Astrocyte (in vitro differentiated cells and primary cell): ENCODE measurements at regions not wholly inside any gene's neighbourhood (a gene's known extent, or its start where the extent isn't known, plus 50 kb on each side); places are given as distances from the start of the nearest gene placed in this dataset.

Source experiments
- DNase-seq: peaks from one replicate; pipeline ENCODE4 v3.0.0-alpha.2; 2010; ENCODE audit warnings: low read depth
- FAIRE-seq: peaks from 2 replicates; lab custom pipeline; 2011; peaks lifted over from hg19 to GRCh38; lab: Jason Lieb, UNC
- H2AFZ ChIP-seq: 2 replicates; pipeline ENCODE4 v1.6.0; 2012; ENCODE audit warnings: low read depth, low read length, inconsistent platforms
- H3K27ac ChIP-seq: 2 replicates; pipeline ENCODE4 v1.5.1; 2011; ENCODE audit warnings: low read depth, low read length, inconsistent platforms
- H3K27me3 ChIP-seq: 2 replicates; pipeline ENCODE4 v1.6.0; 2011; ENCODE audit warnings: low read length, inconsistent platforms; ENCODE audit not compliant: insufficient read depth
- H3K36me3 ChIP-seq: 2 replicates; pipeline ENCODE4 v1.5.1; 2011; ENCODE audit warnings: low read length, inconsistent platforms; ENCODE audit not compliant: insufficient read depth
- H3K4me1 ChIP-seq: 2 replicates; pipeline ENCODE4 v1.5.1; 2011; ENCODE audit warnings: low read length, inconsistent platforms; ENCODE audit not compliant: insufficient read depth
- H3K4me2 ChIP-seq: 2 replicates; pipeline ENCODE4 v1.6.0; 2012; ENCODE audit warnings: low read length, inconsistent platforms
- H3K4me3 ChIP-seq: 2 replicates; pipeline ENCODE4 v1.5.1; 2011; ENCODE audit warnings: low read depth, mild to moderate bottlenecking, low read length, inconsistent platforms; ENCODE audit not compliant: insufficient read depth
- H3K79me2 ChIP-seq: 2 replicates; pipeline ENCODE4 v1.6.0; 2012; ENCODE audit warnings: mild to moderate bottlenecking, low read length, inconsistent platforms; ENCODE audit not compliant: insufficient read depth
- H3K9ac ChIP-seq: 2 replicates; pipeline ENCODE4 v1.6.0; 2012; ENCODE audit warnings: mild to moderate bottlenecking, low read length, inconsistent platforms
- H3K9me3 ChIP-seq: 2 replicates; pipeline ENCODE4 v1.5.1; 2012; ENCODE audit warnings: low read depth, mild to moderate bottlenecking, low read length, inconsistent platforms; ENCODE audit not compliant: insufficient read depth
- H4K20me1 ChIP-seq: 2 replicates; pipeline ENCODE4 v1.6.0; 2012; ENCODE audit warnings: low read length, inconsistent platforms; ENCODE audit not compliant: insufficient read depth
- H3K27ac Mint-ChIP-seq: one replicate; pipeline ENCODE4 v1.8.0; 2021; ENCODE audit warnings: mild to moderate bottlenecking, mixed read lengths; ENCODE audit not compliant: unreplicated experiment
- H3K27me3 Mint-ChIP-seq: one replicate; pipeline ENCODE4 v1.8.0; 2021; ENCODE audit warnings: low read depth, mixed read lengths; ENCODE audit not compliant: unreplicated experiment
- H3K36me3 Mint-ChIP-seq: one replicate; pipeline ENCODE4 v1.8.0; 2021; ENCODE audit warnings: low read depth, mixed read lengths; ENCODE audit not compliant: unreplicated experiment
- H3K4me1 Mint-ChIP-seq: one replicate; pipeline ENCODE4 v1.8.0; 2021; ENCODE audit warnings: low read depth, mixed read lengths; ENCODE audit not compliant: unreplicated experiment
- H3K4me3 Mint-ChIP-seq: one replicate; pipeline ENCODE4 v1.8.0; 2021; ENCODE audit warnings: mild to moderate bottlenecking, moderate library complexity, mixed read lengths; ENCODE audit not compliant: unreplicated experiment
- H3K9me3 Mint-ChIP-seq: one replicate; pipeline ENCODE4 v1.8.0; 2021; ENCODE audit warnings: mild to moderate bottlenecking, mixed read lengths; ENCODE audit not compliant: unreplicated experiment
- EZH2 ChIP-seq: IDR thresholded peaks from 2 replicates; pipeline ENCODE4 v1.6.1; 2012; ENCODE audit warnings: mild to moderate bottlenecking, low read length, inconsistent platforms; ENCODE audit not compliant: insufficient read depth
- TF ChIP-seq, protein P1 (sequence below): IDR thresholded peaks from 2 replicates; pipeline ENCODE4 v1.5.1; 2011; ENCODE audit warnings: low read depth, mild to moderate bottlenecking, inconsistent platforms, low read length, moderate library complexity; ENCODE audit not compliant: insufficient read depth

GRCh38 chr5:135632798-135633197, 54.0 kb upstream of the CXCL14 start:
- H3K4me3 Mint-ChIP-seq: no peak overlapping the region
- peaks cover 7% of the 10 kb centered on the region for H3K9me3 Mint-ChIP-seq

DNA sequence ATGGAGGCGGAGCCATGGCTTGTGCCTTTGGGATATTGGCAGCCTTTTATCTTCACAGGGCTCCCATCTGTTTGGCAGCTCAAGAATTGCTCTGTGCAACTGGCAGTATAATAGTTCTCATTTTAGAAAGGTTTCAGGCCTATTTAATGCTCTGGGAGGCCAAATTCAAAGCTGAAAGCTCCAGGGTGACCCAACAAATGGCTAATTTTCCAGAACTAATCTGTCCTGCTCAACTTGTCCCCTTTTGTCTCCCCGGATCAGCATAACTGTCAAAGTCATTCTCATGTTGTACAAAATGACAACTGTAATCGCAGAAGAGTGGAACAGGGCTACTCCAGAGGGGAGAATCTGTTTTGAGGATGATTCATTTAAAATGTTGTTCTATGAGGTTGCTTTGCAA, 52.6 kb upstream of the CXCL14 start:
- H3K4me3 Mint-ChIP-seq: no peak overlapping the region
- no peak for DNase-seq
- peaks cover 50% of the 10 kb centered on the region for H3K27me3 Mint-ChIP-seq

More at GRCh38 chr5:135632798-135633197, 54.0 kb upstream of the CXCL14 start:
- H2AFZ ChIP-seq: no peak overlapping the region
- Mint-ChIP-seq H3K36me3 (no peaks in the 10 kb centered on the region), H3K27me3 (peaks cover 46% of the 10 kb centered on the region), H3K27ac (no peak overlapping the region), H3K4me1 (no peaks in the 10 kb centered on the region)
- H4K20me1 ChIP-seq: no peaks in the 10 kb centered on the region
- no peak overlapping the region for H3K27ac ChIP-seq
- no peak overlapping the region for H3K4me2 ChIP-seq
- H3K9ac ChIP-seq: no peak overlapping the region
- H3K27me3 ChIP-seq: peaks cover 2% of the 10 kb centered on the region
- H3K9me3 ChIP-seq: no peaks in the 10 kb centered on the region
- H3K79me2 ChIP-seq: no peaks in the 10 kb centered on the region
- TF ChIP-seq, protein P1, sequence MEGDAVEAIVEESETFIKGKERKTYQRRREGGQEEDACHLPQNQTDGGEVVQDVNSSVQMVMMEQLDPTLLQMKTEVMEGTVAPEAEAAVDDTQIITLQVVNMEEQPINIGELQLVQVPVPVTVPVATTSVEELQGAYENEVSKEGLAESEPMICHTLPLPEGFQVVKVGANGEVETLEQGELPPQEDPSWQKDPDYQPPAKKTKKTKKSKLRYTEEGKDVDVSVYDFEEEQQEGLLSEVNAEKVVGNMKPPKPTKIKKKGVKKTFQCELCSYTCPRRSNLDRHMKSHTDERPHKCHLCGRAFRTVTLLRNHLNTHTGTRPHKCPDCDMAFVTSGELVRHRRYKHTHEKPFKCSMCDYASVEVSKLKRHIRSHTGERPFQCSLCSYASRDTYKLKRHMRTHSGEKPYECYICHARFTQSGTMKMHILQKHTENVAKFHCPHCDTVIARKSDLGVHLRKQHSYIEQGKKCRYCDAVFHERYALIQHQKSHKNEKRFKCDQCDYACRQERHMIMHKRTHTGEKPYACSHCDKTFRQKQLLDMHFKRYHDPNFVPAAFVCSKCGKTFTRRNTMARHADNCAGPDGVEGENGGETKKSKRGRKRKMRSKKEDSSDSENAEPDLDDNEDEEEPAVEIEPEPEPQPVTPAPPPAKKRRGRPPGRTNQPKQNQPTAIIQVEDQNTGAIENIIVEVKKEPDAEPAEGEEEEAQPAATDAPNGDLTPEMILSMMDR: no peak
- no peak for TF ChIP-seq EZH2
- H3K36me3 ChIP-seq: no peaks in the 10 kb centered on the region
- DNase-seq: no peak
- no peak overlapping the region for H3K4me3 ChIP-seq
- no peaks in the 10 kb centered on the region for H3K4me1 ChIP-seq
- FAIRE-seq: no peak

DNA sequence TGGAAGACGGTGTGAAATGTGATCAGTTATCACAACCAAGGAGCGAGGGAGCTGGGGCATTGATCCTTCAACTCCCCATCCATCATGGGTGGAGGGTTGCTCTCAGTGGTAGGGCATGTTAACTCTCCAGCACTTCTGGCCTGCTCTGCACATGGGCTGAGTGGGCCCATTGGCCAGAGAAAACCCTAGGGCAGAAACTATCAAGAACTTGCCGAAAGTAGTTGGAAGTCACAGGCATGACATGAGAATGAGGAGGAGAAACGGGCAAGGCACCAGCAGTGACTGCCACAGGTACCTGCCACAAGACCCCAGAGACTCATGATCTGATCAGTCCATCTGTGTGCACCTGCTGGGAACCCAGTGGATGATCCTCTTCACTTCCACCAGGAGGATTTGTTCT, 50.9 kb upstream of the CXCL14 start:
- H3K27ac Mint-ChIP-seq: no peak overlapping the region
- no peak overlapping the region for H3K27ac ChIP-seq
- FAIRE-seq: no peak

More for the DNA sequence above, 52.6 kb upstream of the CXCL14 start:
- Histone ChIP-seq H3K36me3 (no peaks in the 10 kb centered on the region), H3K9ac (no peak overlapping the region), H3K27me3 (no peaks in the 10 kb centered on the region), H3K79me2 (no peaks in the 10 kb centered on the region), H3K4me1 (no peaks in the 10 kb centered on the region), H3K27ac (no peak overlapping the region), H3K4me2 (no peak overlapping the region), H2AFZ (no peak overlapping the region), H3K4me3 (no peak overlapping the region), H4K20me1 (no peaks in the 10 kb centered on the region), H3K9me3 (no peaks in the 10 kb centered on the region)
- no peak for FAIRE-seq
- Mint-ChIP-seq H3K9me3 (peaks cover 7% of the 10 kb centered on the region), H3K36me3 (no peaks in the 10 kb centered on the region), H3K4me1 (no peaks in the 10 kb centered on the region), H3K27ac (no peak overlapping the region)
- no peak for TF ChIP-seq EZH2
- TF ChIP-seq, protein P1: no peak

More for the DNA sequence above, 50.9 kb upstream of the CXCL14 start:
- no peak overlapping the region for H3K4me3 ChIP-seq
- no peak overlapping the region for H3K4me3 Mint-ChIP-seq
- no peaks in the 10 kb centered on the region for H3K4me1 ChIP-seq
- H3K27me3 ChIP-seq: no peaks in the 10 kb centered on the region
- H3K4me2 ChIP-seq: no peak overlapping the region
- no peak overlapping the region for H3K9ac ChIP-seq
- H3K36me3 ChIP-seq: no peaks in the 10 kb centered on the region
- no peak overlapping the region for H2AFZ ChIP-seq
- no peaks in the 10 kb centered on the region for H3K79me2 ChIP-seq
- no peaks in the 10 kb centered on the region for H3K36me3 Mint-ChIP-seq
- no peaks in the 10 kb centered on the region for H4K20me1 ChIP-seq
- H3K27me3 Mint-ChIP-seq: peaks cover 54% of the 10 kb centered on the region
- no peaks in the 10 kb centered on the region for H3K4me1 Mint-ChIP-seq
- no peaks in the 10 kb centered on the region for H3K9me3 ChIP-seq
- peaks cover 7% of the 10 kb centered on the region for H3K9me3 Mint-ChIP-seq
- no peak for DNase-seq
- TF ChIP-seq, protein P1: no peak
- TF ChIP-seq EZH2: no peak
